B cell (primary cell): ENCODE measurements at regions not wholly inside any gene's neighbourhood (a gene's known extent, or its start where the extent isn't known, plus 50 kb on each side); places are given as distances from the start of the nearest gene placed in this dataset.

ENCODE experiments used
- ATAC-seq: fragments of 200-7000 bp; cut with Tn5 transposase; one replicate; pipeline ENCODE4 v1.10.0; 2021; ENCODE audit warnings: low read depth, mild to moderate bottlenecking, moderate number of reproducible peaks, moderate library complexity
- CTCF ChIA-PET: fragments of 350-600 bp; sonication (Branson Sonifier 250); formaldehyde crosslinking; loops from one replicate; lab custom pipeline; 2021; ENCODE audit warnings: antibody characterized with exemption, inconsistent platforms; lab: Charles Lee
- POLR2A ChIA-PET: fragments of 350-600 bp; sonication (Branson Sonifier 250); formaldehyde crosslinking; loops from one replicate; lab custom pipeline; 2021; ENCODE audit warnings: antibody characterized with exemption; lab: Charles Lee
- DNase-seq: peaks from one replicate; pipeline ENCODE4 v3.0.0; 2013
- H2AFZ ChIP-seq: 2 replicates; pipeline ENCODE4 v1.6.1; 2012; ENCODE audit warnings: mild to moderate bottlenecking, low read depth, low read length; ENCODE audit not compliant: insufficient read depth, poor library complexity, severe bottlenecking
- H3K27ac ChIP-seq, 2 donors: 1 replicate in 1 of 2; 2 replicates in 1 of 2; pipeline ENCODE4 v1.5.1; 2012 to 2013; ENCODE audit warnings: low read length in 2 of 2, mild to moderate bottlenecking in 2 of 2, moderate library complexity in 1 of 2
- H3K27me3 ChIP-seq, 4 experiments: fragments of 200-600 bp in 1 of 4; sonication (generic) in 1 of 4; replicated peaks in 1 of 4; 1 replicate in 2 of 4; 2 replicates in 2 of 4; pipeline versions ENCODE4 v1.6.1 to v1.7.0; 2013 to 2016; ENCODE audit warnings: low read length in 3 of 4, mild to moderate bottlenecking in 2 of 4, mixed read lengths in 1 of 4, moderate library complexity in 1 of 4; ENCODE audit not compliant: insufficient read depth in 4 of 4, control insufficient read depth in 3 of 4; ENCODE audit errors: control extremely low read depth in 1 of 4
- H3K36me3 ChIP-seq, 2 experiments: replicated peaks in 1 of 2; 1 replicate in 1 of 2; 2 replicates in 1 of 2; pipeline versions ENCODE4 v1.6.1 to v1.7.1; 2013; ENCODE audit warnings: low read length in 1 of 2; ENCODE audit not compliant: insufficient read depth in 2 of 2, control insufficient read depth in 1 of 2; ENCODE audit errors: control extremely low read depth in 1 of 2, extremely low read depth in 1 of 2
- H3K4me1 ChIP-seq, 2 donors: fragments of 200-600 bp in 1 of 2; sonication (generic) in 1 of 2; 1 replicate in 1 of 2; 2 replicates in 1 of 2; pipeline versions ENCODE4 v1.5.1 to v1.6.1; 2013 to 2017; ENCODE audit warnings: low read length in 2 of 2; ENCODE audit not compliant: control insufficient read depth in 2 of 2, insufficient read depth in 2 of 2
- H3K4me2 ChIP-seq: replicated peaks from 2 replicates; pipeline ENCODE3; 2012; ENCODE audit warnings: mild to moderate bottlenecking, low read depth, low read length; ENCODE audit not compliant: poor library complexity, severe bottlenecking
- H3K4me3 ChIP-seq, 5 experiments: fragments of 200-600 bp in 1 of 5; sonication (generic) in 1 of 5; 1 replicate in 3 of 5; 2 replicates in 2 of 5; pipeline versions ENCODE4 v1.5.1 to v1.7.0; 2011 to 2016; ENCODE audit warnings: low read length in 4 of 5, mild to moderate bottlenecking in 4 of 5, low read depth in 2 of 5, control low read depth in 1 of 5, moderate library complexity in 1 of 5; ENCODE audit not compliant: insufficient read depth in 1 of 5; ENCODE audit errors: control extremely low read depth in 1 of 5, extremely low read depth in 1 of 5
- H3K79me2 ChIP-seq: fragments of 200-600 bp; sonication (generic); one replicate; pipeline ENCODE4 v1.6.0; 2016; ENCODE audit warnings: low read length; ENCODE audit not compliant: control insufficient read depth, insufficient read depth
- H3K9ac ChIP-seq: fragments of 200-600 bp; sonication (generic); 2 replicates; pipeline ENCODE4 v1.6.1; 2017; ENCODE audit warnings: mild to moderate bottlenecking, low read length, moderate library complexity
- H3K9me3 ChIP-seq, 3 donors: one replicate each; pipeline versions ENCODE4 v1.6.1 to v1.7.1; 2013; ENCODE audit warnings: low read length in 2 of 3; ENCODE audit not compliant: control insufficient read depth in 2 of 3, insufficient read depth in 1 of 3; ENCODE audit errors: control extremely low read depth in 1 of 3
- H4K20me1 ChIP-seq: 2 replicates; pipeline ENCODE4 v1.6.0; 2012; ENCODE audit warnings: mild to moderate bottlenecking, low read length; ENCODE audit not compliant: insufficient read depth, control insufficient read depth, poor library complexity, severe bottlenecking
- H3K27ac Mint-ChIP-seq: one replicate; pipeline ENCODE4 v1.8.0; 2021; ENCODE audit warnings: mixed read lengths
- H3K27me3 Mint-ChIP-seq: one replicate; pipeline ENCODE4 v1.8.0; 2021; ENCODE audit warnings: mixed read lengths
- H3K4me1 Mint-ChIP-seq: one replicate; pipeline ENCODE4 v1.8.0; 2021; ENCODE audit warnings: mixed read lengths
- H3K4me3 Mint-ChIP-seq: one replicate; pipeline ENCODE4 v1.8.0; 2021; ENCODE audit warnings: mixed read lengths
- H3K9me3 Mint-ChIP-seq: one replicate; pipeline ENCODE4 v1.8.0; 2022; ENCODE audit warnings: mixed read lengths; ENCODE audit not compliant: insufficient read depth
- CTCF ChIP-seq: fragments of 200-600 bp; IDR thresholded peaks from one replicate; pipeline ENCODE4 v1.8.0; 2022; ENCODE audit warnings: antibody characterized with exemption, mild to moderate bottlenecking
- EZH2 ChIP-seq: IDR thresholded peaks from 2 replicates; pipeline ENCODE4 v1.6.1; 2012; ENCODE audit warnings: borderline replicate concordance, low read depth, mild to moderate bottlenecking, moderate library complexity, low read length; ENCODE audit not compliant: insufficient read depth, poor library complexity, severe bottlenecking
- WGBS: methylation state at CpG from one replicate; pipeline ENCODE4 v1.1.5; 2013; ENCODE audit warnings: missing lambda C conversion rate; ENCODE audit not compliant: insufficient coverage; 5-methylcytosine and 5-hydroxymethylcytosine counted together
- intact Hi-C: fragments of 100-400 bp; cut with micrococcal nuclease; formaldehyde crosslinking; loops from one replicate; pipeline ENCODE4 v1.10.0; 2022

GRCh38 chr15:69561071-69561784 lies 108.6 kb downstream of the RPLP1 start:
- Mint-ChIP-seq H3K4me1 (no peaks in the 10 kb centered on the region), H3K4me3 (no peak overlapping the region), H3K27me3 (peaks cover 29% of the 10 kb centered on the region), H3K9me3 (no peaks in the 10 kb centered on the region), H3K27ac (no peak overlapping the region)
- ATAC-seq = no peak
- ChIA-PET CTCF (interaction anchor here (1.1 kb wide), 1 partner anchor 11 kb away, joined by 3 read pairs; no protein-coding TSS in a partner anchor), POLR2A (no interaction called here)
- no peak overlapping the region for H3K9ac ChIP-seq
- H3K36me3 ChIP-seq = no peaks in the 10 kb centered on the region
- no peak overlapping the region for H2AFZ ChIP-seq
- H3K27me3 ChIP-seq = peaks cover 0 to 2% (median 0%) of the 10 kb centered on the region in 4 experiments
- no peak overlapping the region for H3K4me2 ChIP-seq
- no peak overlapping the region for H3K27ac ChIP-seq
- no peaks in the 10 kb centered on the region for H3K9me3 ChIP-seq
- no peaks in the 10 kb centered on the region for H3K79me2 ChIP-seq
- H4K20me1 ChIP-seq = no peaks in the 10 kb centered on the region
- 89% methylated on average over 12 of the region's 14 CpGs for WGBS
- DNase-seq = no peak
- no peaks in the 10 kb centered on the region for H3K4me1 ChIP-seq
- H3K4me3 ChIP-seq = no peak overlapping the region
- TF ChIP-seq EZH2 (no peak), CTCF (no peak)
- intact Hi-C loops = no loop called here

- no peak overlapping the region for H2AFZ ChIP-seq
- peaks cover 0 to 2% (median 0%) of the 10 kb centered on the region in 4 experiments for H3K27me3 ChIP-seq
- ChIA-PET POLR2A (no interaction called here), CTCF (interaction anchor here (0.7 to 1.6 kb wide), 3 partner anchors 10 to 1248 kb away, joined by 3 read pairs; no protein-coding TSS in a partner anchor)
- no peaks in the 10 kb centered on the region for H3K36me3 ChIP-seq
- DNase-seq (no peak), ATAC-seq (no peak)
- intact Hi-C loops = no loop called here
- Mint-ChIP-seq H3K27me3 (peaks cover 31% of the 10 kb centered on the region), H3K4me1 (no peaks in the 10 kb centered on the region), H3K27ac (no peak overlapping the region), H3K4me3 (no peak overlapping the region), H3K9me3 (no peaks in the 10 kb centered on the region)
- H3K9me3 ChIP-seq = no peaks in the 10 kb centered on the region
- WGBS = 86% methylated on average over 3 of the region's 7 CpGs
- H3K9ac ChIP-seq = no peak overlapping the region
- no peak for TF ChIP-seq EZH2
- no peak for TF ChIP-seq CTCF
- no peaks in the 10 kb centered on the region for H3K79me2 ChIP-seq
- no peak overlapping the region for H3K27ac ChIP-seq
- no peaks in the 10 kb centered on the region for H3K4me1 ChIP-seq
- H4K20me1 ChIP-seq = no peaks in the 10 kb centered on the region
- H3K4me2 ChIP-seq = no peak overlapping the region
- H3K4me3 ChIP-seq = no peak overlapping the region
Measured at GRCh38 chr15:69562116-69562515, 109.5 kb downstream of the RPLP1 start.
